ENCODE measurements at regions not wholly inside any gene's neighbourhood (a gene's known extent, or its start where the extent isn't known, plus 50 kb on each side); places are given as distances from the start of the nearest gene placed in this dataset.
A peak's percentile ranks its signal among the peaks of the same experiment; 100 is the strongest.
"Not testable (repeated sequence)": the region's sequence is repeated elsewhere in the genome, so short reads cannot be mapped to it uniquely, and the experiment has no call there.

- not testable (repeated sequence) for H3K4me3 ChIP-seq (ENCODE audit: low read length); H3K36me3 ChIP-seq (replicated peaks; ENCODE audit: insufficient read depth, low read length); H3K27me3 ChIP-seq (replicated peaks; ENCODE audit: insufficient read depth, low read length); H3K27ac ChIP-seq (ENCODE audit: low read length); H3K4me1 ChIP-seq (ENCODE audit: low read length); H3K9me3 ChIP-seq (replicated peaks; ENCODE audit: insufficient read depth, low read length); H3K79me2 ChIP-seq (ENCODE audit: low read length); H2AFZ ChIP-seq (ENCODE audit: low read length); H3K9me2 ChIP-seq (replicated peaks; ENCODE audit: insufficient read depth, low read length); H4K20me1 ChIP-seq (ENCODE audit: insufficient read depth, low read length); H3K4me2 ChIP-seq (ENCODE audit: low read depth, low read length); DNase-seq; H3F3A ChIP-seq (ENCODE audit: insufficient read depth, low read length); H3K9ac ChIP-seq (ENCODE audit: low read length)
Observed at GRCh38 chr1:120357046-120357445, 57.8 kb upstream of the NBPF8 start.

GRCh38 chr1:120356170-120356569 lies 58.7 kb upstream of the NBPF8 start:
- H3K4me2 ChIP-seq (ENCODE audit: low read depth, low read length); H3K9me2 ChIP-seq (replicated peaks; ENCODE audit: insufficient read depth, low read length); H3K4me1 ChIP-seq (ENCODE audit: low read length); H3K4me3 ChIP-seq (ENCODE audit: low read length); H3F3A ChIP-seq (ENCODE audit: insufficient read depth, low read length); H3K36me3 ChIP-seq (replicated peaks; ENCODE audit: insufficient read depth, low read length); H3K9me3 ChIP-seq (replicated peaks; ENCODE audit: insufficient read depth, low read length); H3K9ac ChIP-seq (ENCODE audit: low read length); H3K27ac ChIP-seq (ENCODE audit: low read length); H3K79me2 ChIP-seq (ENCODE audit: low read length); H4K20me1 ChIP-seq (ENCODE audit: insufficient read depth, low read length); H2AFZ ChIP-seq (ENCODE audit: low read length); DNase-seq; H3K27me3 ChIP-seq (replicated peaks; ENCODE audit: insufficient read depth, low read length): not testable (repeated sequence)

- H3K27ac ChIP-seq (ENCODE audit: low read length); H3K36me3 ChIP-seq (replicated peaks; ENCODE audit: insufficient read depth, low read length); H3K9ac ChIP-seq (ENCODE audit: low read length); H3F3A ChIP-seq (ENCODE audit: insufficient read depth, low read length); H3K4me2 ChIP-seq (ENCODE audit: low read depth, low read length); H3K9me3 ChIP-seq (replicated peaks; ENCODE audit: insufficient read depth, low read length); H3K9me2 ChIP-seq (replicated peaks; ENCODE audit: insufficient read depth, low read length); H3K79me2 ChIP-seq (ENCODE audit: low read length); H3K4me3 ChIP-seq (ENCODE audit: low read length); H4K20me1 ChIP-seq (ENCODE audit: insufficient read depth, low read length); H2AFZ ChIP-seq (ENCODE audit: low read length); H3K27me3 ChIP-seq (replicated peaks; ENCODE audit: insufficient read depth, low read length); H3K4me1 ChIP-seq (ENCODE audit: low read length): not testable (repeated sequence)
- peak; percentile 6 for DNase-seq
Observed at GRCh38 chr1:120354618-120355184, 60.1 kb upstream of the NBPF8 start.

DNA sequence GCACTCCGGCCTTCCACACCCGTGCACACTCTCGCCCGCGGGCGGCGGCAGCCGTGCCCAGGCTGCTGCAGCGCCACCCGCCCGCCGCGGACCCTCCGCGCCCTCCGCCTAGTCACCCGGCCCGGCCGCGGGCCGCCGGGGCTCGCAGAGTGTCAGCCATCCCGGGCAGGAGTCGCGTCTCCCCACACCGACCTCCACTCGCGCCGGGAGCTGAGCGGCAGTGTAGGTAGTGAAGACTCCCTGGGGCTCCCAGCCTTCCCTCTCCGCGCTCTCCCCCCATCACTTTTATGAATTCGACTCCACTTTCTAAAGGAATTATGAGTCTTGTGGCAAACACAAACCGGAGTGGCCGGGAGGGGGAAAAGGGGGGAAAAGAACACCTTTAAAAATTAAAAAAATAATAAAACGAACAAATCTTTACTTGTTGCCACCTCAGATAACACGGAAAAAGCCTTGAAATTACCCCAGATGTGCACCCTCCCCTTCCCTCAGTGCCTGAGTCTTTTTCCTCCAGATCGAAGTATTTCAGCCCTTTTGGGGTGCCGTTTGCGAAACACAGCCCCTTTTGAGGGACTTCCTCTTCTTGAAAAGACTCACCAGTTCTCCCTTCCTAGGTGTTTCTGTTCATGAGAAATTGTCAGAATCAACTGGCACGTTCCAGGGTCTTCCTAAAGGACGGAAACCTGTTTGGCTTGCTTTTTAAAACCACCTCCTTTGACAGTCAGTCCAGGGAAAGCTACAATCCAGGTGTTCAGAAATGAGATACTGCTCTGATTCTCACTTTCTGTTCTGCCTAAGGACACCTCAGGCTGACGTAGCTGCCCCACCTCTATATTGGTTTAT lies 72.4 kb upstream of the NBPF8 start:
- H3K9ac ChIP-seq (ENCODE audit: low read length): peak overlapping the region; percentile 23; the same call in 1 of the 2 replicates
- H3F3A ChIP-seq (ENCODE audit: insufficient read depth, low read length); DNase-seq; H4K20me1 ChIP-seq (ENCODE audit: insufficient read depth, low read length); H3K27me3 ChIP-seq (replicated peaks; ENCODE audit: insufficient read depth, low read length); H3K4me2 ChIP-seq (ENCODE audit: low read depth, low read length); H3K36me3 ChIP-seq (replicated peaks; ENCODE audit: insufficient read depth, low read length); H3K9me2 ChIP-seq (replicated peaks; ENCODE audit: insufficient read depth, low read length); H2AFZ ChIP-seq (ENCODE audit: low read length); H3K4me3 ChIP-seq (ENCODE audit: low read length); H3K79me2 ChIP-seq (ENCODE audit: low read length); H3K4me1 ChIP-seq (ENCODE audit: low read length); H3K9me3 ChIP-seq (replicated peaks; ENCODE audit: insufficient read depth, low read length): not testable (repeated sequence)
- peak overlapping the region; percentile 42; the same call in 1 of the 2 replicates for H3K27ac ChIP-seq (ENCODE audit: low read length)

GRCh38 chr1:120341756-120342155 lies 73.1 kb upstream of the NBPF8 start:
- H4K20me1 ChIP-seq (ENCODE audit: insufficient read depth, low read length); H3K27me3 ChIP-seq (replicated peaks; ENCODE audit: insufficient read depth, low read length); H3F3A ChIP-seq (ENCODE audit: insufficient read depth, low read length); H3K4me2 ChIP-seq (ENCODE audit: low read depth, low read length); H3K4me1 ChIP-seq (ENCODE audit: low read length); H3K9me2 ChIP-seq (replicated peaks; ENCODE audit: insufficient read depth, low read length); H3K79me2 ChIP-seq (ENCODE audit: low read length); H3K9ac ChIP-seq (ENCODE audit: low read length); DNase-seq; H3K9me3 ChIP-seq (replicated peaks; ENCODE audit: insufficient read depth, low read length); H2AFZ ChIP-seq (ENCODE audit: low read length); H3K36me3 ChIP-seq (replicated peaks; ENCODE audit: insufficient read depth, low read length): not testable (repeated sequence)
- Histone ChIP-seq H3K4me3 (ENCODE audit: low read length) (peak overlapping the region; percentile 29; the same call in 1 of the 2 replicates), H3K27ac (ENCODE audit: low read length) (peak overlapping the region; percentile 16; the same call in 1 of the 2 replicates)

GRCh38 chr1:120340838-120341751 lies 73.7 kb upstream of the NBPF8 start:
- H3K9me2 ChIP-seq (replicated peaks; ENCODE audit: insufficient read depth, low read length); H4K20me1 ChIP-seq (ENCODE audit: insufficient read depth, low read length); H3K27me3 ChIP-seq (replicated peaks; ENCODE audit: insufficient read depth, low read length); H3F3A ChIP-seq (ENCODE audit: insufficient read depth, low read length); H3K36me3 ChIP-seq (replicated peaks; ENCODE audit: insufficient read depth, low read length); H2AFZ ChIP-seq (ENCODE audit: low read length); DNase-seq; H3K4me2 ChIP-seq (ENCODE audit: low read depth, low read length); H3K79me2 ChIP-seq (ENCODE audit: low read length); H3K9me3 ChIP-seq (replicated peaks; ENCODE audit: insufficient read depth, low read length); H3K4me1 ChIP-seq (ENCODE audit: low read length): not testable (repeated sequence)
- Histone ChIP-seq H3K27ac (ENCODE audit: low read length) (peak overlapping the region; percentile 16; the same call in 1 of the 2 replicates), H3K9ac (ENCODE audit: low read length) (peak overlapping the region; percentile 16; the same call in 1 of the 2 replicates), H3K4me3 (ENCODE audit: low read length) (peak overlapping the region; percentile 29; the same call in 1 of the 2 replicates)

DNA sequence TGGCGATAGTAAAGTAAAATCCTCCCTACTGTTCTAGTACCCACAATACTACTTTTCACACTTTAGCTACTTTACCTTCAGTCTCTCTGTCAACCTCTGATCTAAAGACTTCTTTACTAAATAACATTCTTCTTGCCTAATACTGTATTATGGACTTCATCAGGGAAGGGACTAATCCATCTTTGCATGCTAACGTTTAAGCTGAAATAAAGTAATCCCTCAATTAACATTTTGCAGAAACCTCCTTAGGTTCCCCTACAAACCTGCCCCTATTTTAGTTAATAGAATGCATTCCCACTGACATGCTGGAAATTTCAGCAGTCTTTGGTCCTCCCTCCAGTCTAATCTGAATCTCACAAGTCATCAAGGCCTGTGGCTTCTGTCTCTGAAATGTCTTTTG lies 99.1 kb upstream of the NBPF8 start:
- not testable (repeated sequence) for H3K9me2 ChIP-seq (replicated peaks; ENCODE audit: insufficient read depth, low read length); H3K27me3 ChIP-seq (replicated peaks; ENCODE audit: insufficient read depth, low read length); H4K20me1 ChIP-seq (ENCODE audit: insufficient read depth, low read length); H3K9ac ChIP-seq (ENCODE audit: low read length); H3K79me2 ChIP-seq (ENCODE audit: low read length); H3K4me2 ChIP-seq (ENCODE audit: low read depth, low read length); H3K9me3 ChIP-seq (replicated peaks; ENCODE audit: insufficient read depth, low read length); H3K36me3 ChIP-seq (replicated peaks; ENCODE audit: insufficient read depth, low read length); H3K4me3 ChIP-seq (ENCODE audit: low read length); DNase-seq; H2AFZ ChIP-seq (ENCODE audit: low read length); H3K27ac ChIP-seq (ENCODE audit: low read length); H3K4me1 ChIP-seq (ENCODE audit: low read length); H3F3A ChIP-seq (ENCODE audit: insufficient read depth, low read length)

Data from MM.1S (cell line).